CD14-positive monocyte (primary cell): ENCODE measurements at regions not wholly inside any gene's neighbourhood (a gene's known extent, or its start where the extent isn't known, plus 50 kb on each side); places are given as distances from the start of the nearest gene placed in this dataset.

Source experiments
- DNase-seq, 3 donors: peaks; one replicate each; pipeline ENCODE4 v3.0.0-alpha.2; 2011 to 2022
- H2AFZ ChIP-seq: 2 replicates; pipeline ENCODE4 v1.6.0; 2012; ENCODE audit warnings: mild to moderate bottlenecking, low read depth, low read length, inconsistent platforms; ENCODE audit not compliant: insufficient read depth, poor library complexity, severe bottlenecking
- H3K27ac ChIP-seq, 2 donors: 1 replicate in 1 of 2; 2 replicates in 1 of 2; pipeline ENCODE4 v1.5.1; 2012 to 2013; ENCODE audit warnings: low read length in 2 of 2, control low read depth in 1 of 2, inconsistent platforms in 1 of 2, low read depth in 1 of 2, mild to moderate bottlenecking in 1 of 2
- H3K27me3 ChIP-seq, 2 donors: one replicate each; pipeline versions ENCODE4 v1.6.0 to v1.6.1; 2011 to 2013; ENCODE audit warnings: low read length in 2 of 2; ENCODE audit not compliant: control insufficient read depth in 2 of 2, insufficient read depth in 2 of 2
- H3K36me3 ChIP-seq, 2 donors: replicated peaks in 1 of 2; 1 replicate in 1 of 2; 2 replicates in 1 of 2; pipeline versions ENCODE4 v1.5.1 to v1.6.1; 2012 to 2013; ENCODE audit warnings: low read length in 2 of 2, control low read depth in 1 of 2, inconsistent platforms in 1 of 2, mild to moderate bottlenecking in 1 of 2; ENCODE audit not compliant: insufficient read depth in 2 of 2, control insufficient read depth in 1 of 2
- H3K4me1 ChIP-seq, 2 donors: 1 replicate in 1 of 2; 2 replicates in 1 of 2; pipeline versions ENCODE4 v1.5.1 to v1.6.1; 2012 to 2013; ENCODE audit warnings: low read length in 2 of 2, control low read depth in 1 of 2, inconsistent platforms in 1 of 2, mild to moderate bottlenecking in 1 of 2, moderate library complexity in 1 of 2; ENCODE audit not compliant: insufficient read depth in 2 of 2, control insufficient read depth in 1 of 2
- H3K4me2 ChIP-seq: replicated peaks from 2 replicates; pipeline ENCODE3; 2012; ENCODE audit warnings: low read length, moderate library complexity, mild to moderate bottlenecking; ENCODE audit not compliant: poor library complexity, severe bottlenecking; ENCODE audit errors: extremely low read depth
- H3K4me3 ChIP-seq, 3 experiments: fragments of 200-600 bp in 1 of 3; sonication (generic) in 1 of 3; replicated peaks in 1 of 3; 1 replicate in 2 of 3; 2 replicates in 1 of 3; pipeline ENCODE4 v1.5.1; 2011 to 2013; ENCODE audit warnings: low read length in 3 of 3, mild to moderate bottlenecking in 3 of 3, control low read depth in 2 of 3, low read depth in 2 of 3, inconsistent platforms in 1 of 3, moderate library complexity in 1 of 3
- H3K79me2 ChIP-seq: 2 replicates; pipeline ENCODE4 v1.6.0; 2012; ENCODE audit warnings: mild to moderate bottlenecking, control low read depth, inconsistent platforms, low read length, moderate library complexity; ENCODE audit not compliant: insufficient read depth
- H3K9ac ChIP-seq: 2 replicates; pipeline ENCODE4 v1.6.0; 2017; ENCODE audit warnings: low read length, mild to moderate bottlenecking; ENCODE audit not compliant: insufficient read depth, poor library complexity, severe bottlenecking
- H3K9me3 ChIP-seq, 2 donors: replicated peaks in 1 of 2; 1 replicate in 1 of 2; 2 replicates in 1 of 2; pipeline versions ENCODE4 v1.5.1 to v1.6.1; 2012 to 2013; ENCODE audit warnings: low read length in 2 of 2, control low read depth in 1 of 2; ENCODE audit not compliant: control insufficient read depth in 1 of 2, insufficient read depth in 1 of 2
- H4K20me1 ChIP-seq: 2 replicates; pipeline ENCODE4 v1.6.0; 2012; ENCODE audit warnings: mild to moderate bottlenecking, low read length, control low read depth, moderate library complexity; ENCODE audit not compliant: insufficient read depth
- H3K27ac Mint-ChIP-seq, 7 donors: one replicate each; pipeline ENCODE4 v1.8.0; 2020; ENCODE audit warnings: mild to moderate bottlenecking in 7 of 7, mixed read lengths in 7 of 7, moderate library complexity in 6 of 7, inconsistent platforms in 2 of 7
- H3K27me3 Mint-ChIP-seq, 3 donors: one replicate each; pipeline ENCODE4 v1.8.0; 2021 to 2022; ENCODE audit warnings: low read depth in 3 of 3, mild to moderate bottlenecking in 3 of 3, mixed read lengths in 3 of 3, moderate library complexity in 3 of 3, inconsistent platforms in 1 of 3
- H3K36me3 Mint-ChIP-seq, 2 donors: one replicate each; pipeline ENCODE4 v1.8.0; 2020; ENCODE audit warnings: mixed read lengths in 2 of 2, inconsistent platforms in 1 of 2, mild to moderate bottlenecking in 1 of 2
- H3K4me1 Mint-ChIP-seq: one replicate; pipeline ENCODE4 v1.8.0; 2020; ENCODE audit warnings: mild to moderate bottlenecking, mixed read lengths
- H3K4me3 Mint-ChIP-seq, 2 donors: one replicate each; pipeline ENCODE4 v1.8.0; 2020; ENCODE audit warnings: mild to moderate bottlenecking in 2 of 2, mixed read lengths in 2 of 2, moderate library complexity in 1 of 2
- H3K9me3 Mint-ChIP-seq, 7 donors: one replicate each; pipeline ENCODE4 v1.8.0; 2020 to 2022; ENCODE audit warnings: mixed read lengths in 7 of 7, mild to moderate bottlenecking in 6 of 7, moderate library complexity in 6 of 7, inconsistent platforms in 2 of 7
- WGBS: methylation state at CpG from one replicate; pipeline ENCODE4 v1.1.5; 2013; ENCODE audit warnings: missing lambda C conversion rate; ENCODE audit not compliant: insufficient coverage; 5-methylcytosine and 5-hydroxymethylcytosine counted together
- intact Hi-C, 2 donors: fragments of 100-400 bp; cut with micrococcal nuclease; formaldehyde crosslinking; loops; one replicate each; pipeline versions ENCODE4 v1.15.0 to v1.15.1; 2023
- TF ChIP-seq, protein P1 (sequence below): fragments of 200-600 bp; IDR thresholded peaks from one replicate; pipeline ENCODE4 v1.8.0; 2022; ENCODE audit warnings: antibody characterized with exemption, mild to moderate bottlenecking

DNA sequence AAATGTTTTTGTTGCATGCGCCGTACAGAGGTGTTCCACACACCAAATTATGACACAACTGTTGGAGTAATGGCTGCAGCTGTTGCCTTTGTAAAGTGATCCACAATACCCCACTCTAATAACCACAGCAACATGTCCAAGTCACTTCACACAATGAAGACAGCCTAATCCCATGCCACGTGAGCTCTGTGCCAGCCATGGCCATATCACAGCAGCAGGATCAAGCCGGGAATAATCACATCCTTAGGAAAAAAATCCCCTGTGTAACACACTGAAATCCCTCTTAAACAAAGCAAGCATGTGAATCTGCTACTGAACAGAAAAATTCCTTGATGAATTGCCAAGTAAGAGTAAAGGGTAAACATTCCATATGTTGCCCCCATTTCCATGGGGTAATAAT, 179.5 kb upstream of the PARD3B start:
- no peaks in the 10 kb centered on the region for H3K36me3 ChIP-seq
- no peak overlapping the region for H2AFZ ChIP-seq
- no peaks in the 10 kb centered on the region for H3K27me3 ChIP-seq
- no peak for DNase-seq
- H3K4me3 Mint-ChIP-seq = no peak overlapping the region
- H3K27ac Mint-ChIP-seq = no peak overlapping the region
- no peaks in the 10 kb centered on the region for H3K36me3 Mint-ChIP-seq
- H3K4me2 ChIP-seq = no peak overlapping the region
- H3K27ac ChIP-seq = no peak overlapping the region
- H3K4me1 ChIP-seq = no peaks in the 10 kb centered on the region
- H3K27me3 Mint-ChIP-seq = peaks cover 0 to 1% (median 1%) of the 10 kb centered on the region in 3 donors
- no peaks in the 10 kb centered on the region for H4K20me1 ChIP-seq
- H3K4me1 Mint-ChIP-seq = peaks cover 2% of the 10 kb centered on the region
- H3K4me3 ChIP-seq = no peak overlapping the region
- TF ChIP-seq, protein P1, sequence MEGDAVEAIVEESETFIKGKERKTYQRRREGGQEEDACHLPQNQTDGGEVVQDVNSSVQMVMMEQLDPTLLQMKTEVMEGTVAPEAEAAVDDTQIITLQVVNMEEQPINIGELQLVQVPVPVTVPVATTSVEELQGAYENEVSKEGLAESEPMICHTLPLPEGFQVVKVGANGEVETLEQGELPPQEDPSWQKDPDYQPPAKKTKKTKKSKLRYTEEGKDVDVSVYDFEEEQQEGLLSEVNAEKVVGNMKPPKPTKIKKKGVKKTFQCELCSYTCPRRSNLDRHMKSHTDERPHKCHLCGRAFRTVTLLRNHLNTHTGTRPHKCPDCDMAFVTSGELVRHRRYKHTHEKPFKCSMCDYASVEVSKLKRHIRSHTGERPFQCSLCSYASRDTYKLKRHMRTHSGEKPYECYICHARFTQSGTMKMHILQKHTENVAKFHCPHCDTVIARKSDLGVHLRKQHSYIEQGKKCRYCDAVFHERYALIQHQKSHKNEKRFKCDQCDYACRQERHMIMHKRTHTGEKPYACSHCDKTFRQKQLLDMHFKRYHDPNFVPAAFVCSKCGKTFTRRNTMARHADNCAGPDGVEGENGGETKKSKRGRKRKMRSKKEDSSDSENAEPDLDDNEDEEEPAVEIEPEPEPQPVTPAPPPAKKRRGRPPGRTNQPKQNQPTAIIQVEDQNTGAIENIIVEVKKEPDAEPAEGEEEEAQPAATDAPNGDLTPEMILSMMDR = no peak
- H3K79me2 ChIP-seq = no peaks in the 10 kb centered on the region
- H3K9me3 ChIP-seq = no peaks in the 10 kb centered on the region
- H3K9ac ChIP-seq = no peak overlapping the region
- H3K9me3 Mint-ChIP-seq = peaks cover 0 to 6% (median 0%) of the 10 kb centered on the region in 7 donors
- WGBS = 100% methylated on average over 1 of the region's 4 CpGs
- intact Hi-C loops = no loop called here

GRCh38 chr2:204367466-204367865, 177.8 kb upstream of the PARD3B start:
- WGBS = 100% methylated on average over 2 of the region's 5 CpGs
- Mint-ChIP-seq H3K4me1 (no peaks in the 10 kb centered on the region), H3K27me3 (peaks cover 0 to 1% (median 1%) of the 10 kb centered on the region in 3 donors), H3K36me3 (no peaks in the 10 kb centered on the region), H3K9me3 (peaks cover 0 to 7% (median 0%) of the 10 kb centered on the region in 7 donors), H3K27ac (no peak overlapping the region), H3K4me3 (no peak overlapping the region)
- no peaks in the 10 kb centered on the region for H3K27me3 ChIP-seq
- H3K4me3 ChIP-seq = no peak overlapping the region
- H3K79me2 ChIP-seq = no peaks in the 10 kb centered on the region
- no peak overlapping the region for H2AFZ ChIP-seq
- no peaks in the 10 kb centered on the region for H4K20me1 ChIP-seq
- H3K36me3 ChIP-seq = no peaks in the 10 kb centered on the region
- no peaks in the 10 kb centered on the region for H3K9me3 ChIP-seq
- DNase-seq = no peak
- TF ChIP-seq, protein P1 = no peak
- H3K4me1 ChIP-seq = no peaks in the 10 kb centered on the region
- H3K9ac ChIP-seq = no peak overlapping the region
- H3K4me2 ChIP-seq = no peak overlapping the region
- H3K27ac ChIP-seq = no peak overlapping the region
- intact Hi-C loops = no loop called here
